ENCODE measurements at regions not wholly inside any gene's neighbourhood (a gene's known extent, or its start where the extent isn't known, plus 50 kb on each side); places are given as distances from the start of the nearest gene placed in this dataset.

DNA sequence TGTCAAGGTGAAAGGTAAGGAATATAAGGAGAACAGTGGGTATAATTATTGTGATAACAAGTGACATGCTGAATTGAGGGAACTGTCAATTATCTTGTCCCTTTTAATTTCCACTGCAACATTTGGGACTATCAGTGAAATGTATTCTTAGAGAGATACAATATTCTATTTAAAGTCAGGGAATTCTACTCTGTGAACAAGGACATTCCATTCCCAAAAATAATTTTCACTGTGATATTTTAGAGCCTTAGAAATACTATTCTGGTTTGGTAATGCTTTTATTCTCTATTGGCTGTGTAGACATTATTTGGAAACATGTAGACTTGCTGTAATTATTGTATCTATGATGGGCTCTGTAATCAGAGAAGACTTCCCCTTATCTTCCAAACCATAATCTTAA, 248.0 kb upstream of the PCSK5 start:
- DNase-seq (ENCODE audit: low read depth) = no peak
- TF ChIP-seq, protein P1, sequence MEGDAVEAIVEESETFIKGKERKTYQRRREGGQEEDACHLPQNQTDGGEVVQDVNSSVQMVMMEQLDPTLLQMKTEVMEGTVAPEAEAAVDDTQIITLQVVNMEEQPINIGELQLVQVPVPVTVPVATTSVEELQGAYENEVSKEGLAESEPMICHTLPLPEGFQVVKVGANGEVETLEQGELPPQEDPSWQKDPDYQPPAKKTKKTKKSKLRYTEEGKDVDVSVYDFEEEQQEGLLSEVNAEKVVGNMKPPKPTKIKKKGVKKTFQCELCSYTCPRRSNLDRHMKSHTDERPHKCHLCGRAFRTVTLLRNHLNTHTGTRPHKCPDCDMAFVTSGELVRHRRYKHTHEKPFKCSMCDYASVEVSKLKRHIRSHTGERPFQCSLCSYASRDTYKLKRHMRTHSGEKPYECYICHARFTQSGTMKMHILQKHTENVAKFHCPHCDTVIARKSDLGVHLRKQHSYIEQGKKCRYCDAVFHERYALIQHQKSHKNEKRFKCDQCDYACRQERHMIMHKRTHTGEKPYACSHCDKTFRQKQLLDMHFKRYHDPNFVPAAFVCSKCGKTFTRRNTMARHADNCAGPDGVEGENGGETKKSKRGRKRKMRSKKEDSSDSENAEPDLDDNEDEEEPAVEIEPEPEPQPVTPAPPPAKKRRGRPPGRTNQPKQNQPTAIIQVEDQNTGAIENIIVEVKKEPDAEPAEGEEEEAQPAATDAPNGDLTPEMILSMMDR (IDR thresholded peaks at IDR 0.05; ENCODE audit: insufficient read depth, low read depth, low read length) = no peak
- H3K4me3 ChIP-seq (ENCODE audit: low read depth, low read length) = no peak overlapping the region

DNA sequence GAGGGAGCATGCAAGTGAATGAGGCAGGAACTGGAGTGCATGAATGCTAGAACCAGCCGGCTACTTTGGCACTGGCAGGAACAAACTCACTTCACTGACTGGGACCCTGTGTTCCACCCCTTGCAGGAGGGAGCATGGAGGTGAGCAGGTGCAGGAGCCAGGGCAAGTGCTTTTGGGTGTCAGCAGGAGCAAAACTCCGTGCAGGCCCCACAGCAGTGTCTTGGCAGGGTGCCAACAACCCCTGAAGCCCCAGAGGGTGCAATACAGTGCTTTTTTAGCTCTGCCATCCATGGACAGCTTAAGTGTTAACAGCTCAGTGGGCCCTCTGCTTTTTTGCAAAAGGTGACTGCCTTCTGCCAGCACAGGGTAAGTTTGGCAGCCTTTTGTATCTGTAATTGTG, 245.8 kb upstream of the PCSK5 start:
- DNase-seq (ENCODE audit: low read depth) = no peak
- TF ChIP-seq, protein P1 (IDR thresholded peaks at IDR 0.05; ENCODE audit: insufficient read depth, low read depth, low read length) = no peak
- no peak overlapping the region for H3K4me3 ChIP-seq (ENCODE audit: low read depth, low read length)

DNA sequence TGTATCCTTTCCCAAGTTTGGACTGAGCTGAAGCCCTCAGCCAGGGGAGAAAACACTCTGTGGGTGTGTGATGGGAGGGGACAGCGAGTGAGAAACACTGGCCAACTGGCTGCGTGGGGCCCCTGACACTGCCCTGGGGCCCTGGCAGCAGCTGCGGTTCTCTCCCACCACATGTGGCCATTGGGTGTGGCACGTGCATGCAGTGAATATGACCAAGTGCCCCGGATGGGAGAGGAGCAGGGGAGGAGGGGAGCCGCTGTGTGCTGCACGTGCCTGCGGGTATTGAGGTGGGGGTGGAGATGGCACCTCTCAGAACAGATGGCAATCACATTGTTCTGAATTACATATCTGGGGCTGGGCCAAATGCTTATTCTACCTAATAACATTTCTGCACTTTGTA, 242.4 kb upstream of the PCSK5 start:
- H3K4me3 ChIP-seq (ENCODE audit: low read depth, low read length) = no peak overlapping the region
- no peak for DNase-seq (ENCODE audit: low read depth)
- TF ChIP-seq, protein P1 (IDR thresholded peaks at IDR 0.05; ENCODE audit: insufficient read depth, low read depth, low read length) = no peak

DNA sequence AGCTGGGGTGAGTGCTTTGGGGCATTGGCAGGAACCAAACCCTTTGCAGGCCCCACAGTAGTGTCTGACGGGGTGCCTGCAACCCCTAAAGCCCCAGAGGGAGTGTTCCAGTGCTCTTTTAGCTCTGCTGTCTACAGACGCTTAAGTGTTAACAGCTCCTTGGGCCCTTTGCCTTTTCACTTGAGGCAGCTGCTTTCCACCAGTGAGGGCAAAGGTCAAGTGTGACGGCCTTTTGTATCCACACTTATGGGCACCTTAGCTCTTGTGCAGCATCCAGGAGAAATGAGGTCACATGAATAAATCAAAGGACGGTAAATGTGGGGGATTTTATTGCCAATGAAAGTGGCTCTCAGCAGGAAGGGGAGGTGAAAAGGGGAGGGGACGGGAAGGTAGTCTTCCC, 241.4 kb upstream of the PCSK5 start:
- no peak for DNase-seq (ENCODE audit: low read depth)

DNA sequence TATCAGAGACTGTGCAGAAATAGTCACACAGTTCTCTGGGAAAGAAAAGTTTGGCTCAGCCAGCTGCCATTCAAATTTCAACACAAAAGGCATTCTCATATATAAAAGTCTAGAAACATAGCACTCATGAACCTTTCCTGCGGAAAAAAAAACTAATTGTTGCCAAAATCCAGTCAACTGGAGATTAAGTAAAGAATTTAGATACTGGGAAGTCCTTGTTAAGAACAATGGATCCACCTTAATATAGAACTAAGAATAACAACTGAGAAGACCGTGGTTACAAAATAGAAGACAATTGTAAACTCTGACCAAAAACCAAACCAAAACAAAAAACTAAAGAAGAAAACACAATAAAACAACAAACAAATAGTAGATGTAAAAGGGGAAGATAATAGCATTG, 238.8 kb upstream of the PCSK5 start:
- DNase-seq (ENCODE audit: low read depth) = no peak
- no peak overlapping the region for H3K4me3 ChIP-seq (ENCODE audit: low read depth, low read length)
- TF ChIP-seq, protein P1 (IDR thresholded peaks at IDR 0.05; ENCODE audit: insufficient read depth, low read depth, low read length) = no peak

More for the DNA sequence above, 241.4 kb upstream of the PCSK5 start:
- no peak overlapping the region for H3K4me3 ChIP-seq (ENCODE audit: low read depth, low read length)
- TF ChIP-seq, protein P1 (IDR thresholded peaks at IDR 0.05; ENCODE audit: insufficient read depth, low read depth, low read length) = no peak

DNA sequence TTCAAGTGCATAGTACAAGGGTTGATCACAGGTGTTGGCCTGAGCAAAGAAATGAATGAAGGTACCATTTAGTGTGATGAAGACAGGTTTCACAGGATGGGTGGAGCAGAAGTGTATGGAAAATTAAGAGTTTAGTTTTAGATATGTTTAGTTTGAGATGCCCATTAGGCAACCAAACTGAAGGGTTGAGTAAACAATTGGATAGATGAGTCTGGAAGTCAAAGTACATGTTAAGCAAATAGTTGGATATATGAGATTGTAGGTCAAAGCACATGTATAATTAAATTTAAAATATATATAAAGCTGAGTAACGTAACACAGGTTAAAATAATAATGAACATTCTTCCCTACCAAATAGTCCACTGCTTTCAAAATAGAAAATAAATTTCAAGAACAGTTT, 237.1 kb upstream of the PCSK5 start:
- no peak overlapping the region for H3K4me3 ChIP-seq (ENCODE audit: low read depth, low read length)
- no peak for DNase-seq (ENCODE audit: low read depth)
- TF ChIP-seq, protein P1 (IDR thresholded peaks at IDR 0.05; ENCODE audit: insufficient read depth, low read depth, low read length) = no peak

DNA sequence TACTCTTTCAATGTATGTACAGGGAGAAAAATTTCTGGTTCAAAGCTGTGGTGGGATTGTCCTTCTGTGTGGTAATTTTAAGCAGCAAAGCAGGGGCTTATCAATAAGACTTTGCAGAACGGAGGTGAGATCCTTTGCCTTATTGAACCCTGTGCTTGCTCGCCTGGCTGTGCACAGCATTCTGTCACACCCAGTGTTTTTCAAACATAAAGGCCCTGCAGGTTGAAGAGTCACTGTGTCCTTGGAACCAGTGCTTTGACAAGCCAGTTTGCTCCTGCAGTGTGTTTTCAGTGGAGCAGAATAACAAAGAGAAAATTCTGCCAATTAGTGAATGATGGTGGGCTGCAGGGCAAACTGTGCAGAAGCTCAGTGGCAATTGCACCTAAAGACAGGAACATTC, 236.7 kb upstream of the PCSK5 start:
- TF ChIP-seq, protein P1 (IDR thresholded peaks at IDR 0.05; ENCODE audit: insufficient read depth, low read depth, low read length) = no peak
- no peak for DNase-seq (ENCODE audit: low read depth)
- H3K4me3 ChIP-seq (ENCODE audit: low read depth, low read length) = no peak overlapping the region

All from fibroblast of villous mesenchyme (primary cell).